LHCN-M2 (cell line): ENCODE measurements at regions not wholly inside any gene's neighbourhood (a gene's known extent, or its start where the extent isn't known, plus 50 kb on each side); places are given as distances from the start of the nearest gene placed in this dataset.
"Not testable (repeated sequence)": the region's sequence is repeated elsewhere in the genome, so short reads cannot be mapped to it uniquely, and the experiment has no call there.

ENCODE experiments used
- DNase-seq: peaks from one replicate; pipeline ENCODE4 v3.0.0-alpha.2; 2012; ENCODE audit warnings: low read depth

GRCh38 chrX:82292803-82293202 lies 1090.9 kb downstream of the SH3BGRL start:
- no peak for DNase-seq

GRCh38 chrX:82320569-82320968 lies 1118.7 kb downstream of the SH3BGRL start:
- no peak for DNase-seq

DNA sequence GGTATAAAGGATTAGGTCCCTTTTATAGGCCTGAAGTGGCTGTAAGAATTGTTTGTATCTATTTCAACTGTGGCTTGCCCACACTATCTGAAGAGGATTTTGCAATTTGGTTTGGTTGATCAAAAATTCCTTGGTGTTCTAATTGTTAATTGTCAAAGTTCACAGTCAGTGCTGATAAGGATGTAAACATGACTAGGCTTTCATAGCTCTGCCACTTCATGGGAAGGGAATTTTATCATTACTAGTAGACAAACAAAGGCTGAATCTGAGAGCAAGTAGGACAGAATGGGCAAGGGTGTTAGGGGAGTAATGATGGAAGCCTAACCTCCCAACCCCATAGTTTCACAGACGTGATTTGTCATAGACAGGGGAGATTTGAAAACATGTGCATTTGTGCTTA lies 1131.7 kb downstream of the SH3BGRL start:
- DNase-seq: no peak

DNA sequence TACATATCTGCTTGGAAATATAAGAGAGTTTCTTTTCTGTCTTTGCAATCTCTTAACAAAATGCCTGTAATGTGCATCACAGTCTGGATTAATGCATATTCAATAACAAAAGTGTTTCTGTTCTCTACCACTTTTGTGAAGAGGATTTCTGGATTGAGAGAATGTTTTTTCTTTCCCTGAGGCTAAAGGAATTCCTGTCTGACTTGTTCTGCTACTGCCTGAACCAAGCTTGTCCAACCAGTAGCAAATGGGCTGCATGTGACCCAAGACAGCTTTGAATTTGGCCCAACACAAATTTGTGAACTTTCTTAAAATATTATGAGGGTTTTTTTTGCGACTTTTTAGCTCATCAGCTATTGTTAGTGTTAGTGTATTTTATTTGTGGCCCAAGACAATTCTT lies 1133.9 kb downstream of the SH3BGRL start:
- DNase-seq: no peak

- no peak for DNase-seq
These were observed 1140.6 kb downstream of the SH3BGRL start for GRCh38 chrX:82342531-82342930.

GRCh38 chrX:82362550-82362949 lies 1145.5 kb upstream of the POU3F4 start:
- DNase-seq: peak; percentile 13

DNA sequence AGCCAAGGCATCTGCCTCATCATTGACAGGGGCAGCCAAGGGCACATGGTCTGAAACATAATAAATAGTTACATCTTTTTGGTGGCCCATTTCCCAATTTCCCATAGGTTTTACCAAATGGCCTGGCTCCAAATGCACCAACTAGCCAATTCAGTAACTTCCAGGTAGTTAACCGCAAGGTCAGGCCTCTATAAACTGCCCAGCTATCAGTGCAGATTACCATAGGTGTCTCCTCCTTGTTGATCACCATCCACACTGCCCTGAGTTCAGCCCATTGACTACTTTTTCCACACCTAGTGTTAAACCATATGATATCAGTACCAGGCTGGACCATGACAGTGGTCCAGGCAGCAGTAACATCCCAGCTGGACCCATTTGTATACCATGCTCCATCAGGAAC lies 1145.1 kb upstream of the POU3F4 start:
- DNase-seq: no peak

DNA sequence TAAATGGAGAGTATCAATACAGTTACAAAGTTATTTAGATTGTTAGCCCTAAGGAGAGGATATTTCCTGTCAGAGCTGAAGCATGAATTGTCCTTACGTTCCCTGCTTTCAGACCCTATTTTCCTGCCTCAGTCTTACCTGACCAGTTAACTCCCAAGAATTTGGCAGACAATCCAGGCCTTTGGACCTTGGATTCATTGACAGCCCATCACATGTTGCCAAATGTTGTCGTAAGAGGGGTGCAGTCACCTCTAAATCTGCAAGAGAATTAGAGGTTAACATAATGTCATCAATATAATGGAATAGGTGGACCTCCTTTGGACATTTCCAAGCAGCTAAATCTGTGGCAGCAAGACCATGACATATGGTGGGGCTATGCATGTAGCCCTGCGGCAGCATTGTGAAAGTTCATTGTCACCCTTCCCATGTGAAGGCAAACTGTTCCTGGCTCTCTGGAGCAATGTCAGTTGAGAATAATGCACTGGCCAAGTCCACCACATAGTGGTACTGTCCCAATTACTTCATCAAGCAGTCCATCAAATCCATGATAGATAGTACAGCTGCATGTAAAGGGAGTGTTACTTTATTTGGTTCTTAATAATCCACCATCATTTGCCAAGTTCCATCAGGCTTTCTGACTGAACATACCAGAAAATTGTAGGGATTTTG lies 1137.0 kb upstream of the POU3F4 start:
- DNase-seq: no peak

- DNase-seq: peak; percentile 1
These were observed 1123.7 kb upstream of the POU3F4 start for GRCh38 chrX:82384401-82384800.

DNA sequence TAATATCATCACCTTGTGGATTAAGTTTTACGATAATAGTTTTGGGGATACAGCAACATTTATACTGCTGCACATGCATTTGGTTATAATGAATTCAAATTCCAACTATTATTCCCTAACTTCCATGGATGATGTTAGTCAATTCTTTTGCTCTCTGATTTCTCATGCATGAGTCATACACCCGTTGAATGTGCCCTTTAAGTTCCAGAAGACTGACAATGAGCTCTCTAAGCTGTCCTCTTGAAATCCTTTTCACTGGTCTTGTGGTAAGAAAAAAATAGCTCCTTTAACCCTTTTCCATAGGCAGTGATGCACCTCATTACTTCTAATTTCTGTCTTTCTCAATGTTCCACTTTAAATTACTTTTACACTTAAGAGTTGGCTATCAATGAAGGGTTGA lies 1095.2 kb upstream of the POU3F4 start:
- DNase-seq: peak; percentile 42

DNA sequence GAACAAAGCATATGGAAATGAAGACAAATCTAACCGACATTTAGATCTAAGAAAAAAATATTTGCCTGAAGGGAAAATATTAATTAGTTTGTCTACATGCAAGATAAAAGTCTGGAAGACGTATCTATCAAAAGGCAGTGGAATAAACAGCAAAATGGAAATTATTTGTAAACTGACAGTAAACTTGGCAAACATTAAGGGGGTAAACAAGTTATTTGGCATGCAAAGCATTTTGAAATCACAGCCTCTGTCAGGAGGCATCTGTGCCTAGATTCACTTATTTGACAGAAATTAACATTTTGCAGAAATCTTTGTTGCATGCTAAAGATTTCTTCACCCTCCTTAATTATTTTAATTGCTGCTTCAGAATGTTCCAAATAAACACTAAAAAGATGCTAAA lies 1065.8 kb upstream of the POU3F4 start:
- no peak for DNase-seq

- DNase-seq: no peak
These were observed 1056.4 kb upstream of the POU3F4 start for GRCh38 chrX:82451725-82452124.

- not testable (repeated sequence) for DNase-seq
These were observed 1052.2 kb upstream of the POU3F4 start for GRCh38 chrX:82455852-82456251.

- no peak for DNase-seq
These were observed 1049.8 kb upstream of the POU3F4 start for GRCh38 chrX:82458207-82458754.

DNA sequence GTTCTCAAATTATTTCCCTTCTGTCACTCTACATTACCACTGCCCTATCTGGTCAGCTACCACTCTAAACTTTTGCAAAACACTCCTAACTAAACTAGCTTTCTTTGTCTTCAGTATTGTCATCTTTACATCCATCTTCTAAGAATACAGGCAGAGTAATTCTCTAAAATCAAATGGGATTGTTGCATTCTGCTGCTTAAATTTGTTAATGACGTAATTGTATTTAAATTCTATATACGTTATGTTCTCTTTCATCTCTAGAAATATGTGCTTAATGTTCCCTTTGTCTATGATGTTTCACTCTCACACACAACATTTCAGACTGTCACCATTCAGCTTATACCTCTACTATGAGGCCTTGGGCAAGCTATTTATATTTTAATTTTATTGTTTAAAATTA lies 1041.1 kb upstream of the POU3F4 start:
- no peak for DNase-seq
